HepG2 (cell line): ENCODE measurements at regions not wholly inside any gene's neighbourhood (a gene's known extent, or its start where the extent isn't known, plus 50 kb on each side); places are given as distances from the start of the nearest gene placed in this dataset.

ENCODE experiments used
- ATAC-seq: fragments of 200-7000 bp; cut with Tn5 transposase; 3 replicates; pipeline ENCODE4 v1.9.1; 2020; ENCODE audit warnings: mild to moderate bottlenecking, moderate library complexity
- BruUV-seq: library from RNA; stranded (reverse); fragments of 400-500 nt; replicated peaks from 2 replicates; lab custom pipeline; 2021; lab: Mats Ljungman, UMichigan
- CTCF ChIA-PET: fragments of 300-600 bp; formaldehyde crosslinking; extraction: SDS; loops from one replicate; lab custom pipeline; 2021; ENCODE audit warnings: low total read pairs, inconsistent platforms, low intra/inter-chr PET ratio; lab: Yijun Ruan, JAX
- POLR2A ChIA-PET: fragments of 350-600 bp; sonication (Branson Sonifier 250); formaldehyde crosslinking; loops from one replicate; lab custom pipeline; 2020; ENCODE audit warnings: antibody characterized with exemption, inconsistent platforms; lab: Yijun Ruan, JAX
- DNase-seq: peaks from one replicate; pipeline ENCODE4 v3.0.0-alpha.2; 2015; ENCODE audit warnings: low spot score
- FAIRE-seq: peaks from 3 replicates; lab custom pipeline; 2011; peaks lifted over from hg19 to GRCh38; lab: Jason Lieb, UNC
- H2AFZ ChIP-seq: one replicate; pipeline ENCODE4 v1.6.1; 2011; ENCODE audit warnings: low read length, inconsistent platforms
- H3K27ac ChIP-seq: fragments of 300-600 bp; 3 replicates; pipeline ENCODE4 v1.8.0; 2011; ENCODE audit warnings: mixed run types, mild to moderate bottlenecking, mixed read lengths, low read length, inconsistent platforms; ENCODE audit not compliant: insufficient read depth; ENCODE audit errors: extremely low read length
- H3K27me3 ChIP-seq, 2 experiments: fragments of 200-600 bp in 1 of 2; 2 replicates in 1 of 2; 3 replicates in 1 of 2; pipeline versions ENCODE4 v1.6.0 to v1.8.0; 2011; ENCODE audit warnings: low read length in 2 of 2, mild to moderate bottlenecking in 2 of 2, moderate library complexity in 2 of 2, inconsistent platforms in 1 of 2; ENCODE audit not compliant: insufficient read depth in 2 of 2, control insufficient read depth in 1 of 2
- H3K36me3 ChIP-seq, 2 experiments: fragments of 200-600 bp in 1 of 2; replicated peaks in 1 of 2; 2 replicates in 1 of 2; 3 replicates in 1 of 2; pipeline versions ENCODE4 v1.5.1 to v1.8.0; 2011; ENCODE audit warnings: low read length in 2 of 2, inconsistent platforms in 1 of 2; ENCODE audit not compliant: insufficient read depth in 2 of 2, control insufficient read depth in 1 of 2
- H3K4me1 ChIP-seq: 2 replicates; pipeline ENCODE4 v1.5.1; 2012; ENCODE audit warnings: low read length, inconsistent platforms; ENCODE audit not compliant: insufficient read depth
- H3K4me2 ChIP-seq: 2 replicates; pipeline ENCODE4 v1.6.0; 2011; ENCODE audit warnings: low read depth, low read length, inconsistent platforms
- H3K4me3 ChIP-seq, 3 experiments: fragments of 200-600 bp in 1 of 3; sonication (generic), shearing (Covaris generic) in 1 of 3; replicated peaks in 1 of 3; 2 replicates each; pipeline ENCODE4 v1.5.1; 2011 to 2016; ENCODE audit warnings: low read length in 3 of 3, inconsistent platforms in 2 of 3, low read depth in 2 of 3, mild to moderate bottlenecking in 2 of 3, control low read depth in 1 of 3, mixed read lengths in 1 of 3; ENCODE audit not compliant: insufficient read depth in 1 of 3
- H3K79me2 ChIP-seq: one replicate; pipeline ENCODE4 v1.6.1; 2011; ENCODE audit warnings: low read length, inconsistent platforms; ENCODE audit not compliant: insufficient read depth
- H3K9ac ChIP-seq: 2 replicates; pipeline ENCODE4 v1.6.0; 2011; ENCODE audit warnings: mild to moderate bottlenecking, low read depth, low read length, inconsistent platforms; ENCODE audit not compliant: insufficient read depth
- H3K9me3 ChIP-seq: 2 replicates; pipeline ENCODE4 v1.5.1; 2012; ENCODE audit warnings: mild to moderate bottlenecking, low read length
- H4K20me1 ChIP-seq: 2 replicates; pipeline ENCODE4 v1.6.0; 2011; ENCODE audit warnings: inconsistent platforms, mild to moderate bottlenecking, low read length, moderate library complexity; ENCODE audit not compliant: insufficient read depth
- ARNT2 ChIP-seq: sonication (generic); formaldehyde crosslinking; IDR thresholded peaks from 2 replicates; pipeline ENCODE4 v1.8.0; 2022; ENCODE audit warnings: mild to moderate bottlenecking, low read depth, missing genetic modification reagents, moderate library complexity
- ATF5 ChIP-seq: sonication (generic); formaldehyde crosslinking; IDR thresholded peaks from 2 replicates; pipeline ENCODE4 v1.4.0; 2020; ENCODE audit warnings: mild to moderate bottlenecking, low read depth, missing genetic modification reagents
- RARG ChIP-seq: sonication (generic); formaldehyde crosslinking; IDR thresholded peaks from 2 replicates; pipeline ENCODE4 v1.4.0; 2020; ENCODE audit warnings: low read depth, mild to moderate bottlenecking, missing genetic modification reagents
- ZBTB25 ChIP-seq: IDR thresholded peaks from 2 replicates; pipeline ENCODE4 v1.6.1; 2018; ENCODE audit warnings: missing genetic modification reagents
- ZNF720 ChIP-seq: sonication (generic); formaldehyde crosslinking; IDR thresholded peaks from 2 replicates; pipeline ENCODE4 v1.4.0; 2020; ENCODE audit warnings: missing genetic modification reagents
- ZSCAN31 ChIP-seq: sonication (generic); formaldehyde crosslinking; IDR thresholded peaks from 2 replicates; pipeline ENCODE4 v1.5.0; 2020; ENCODE audit warnings: low read depth, mild to moderate bottlenecking, missing genetic modification reagents
- WGBS: methylation state at CpG from one replicate; pipeline ENCODE4 v1.1.6; 2017; ENCODE audit warnings: low lambda C conversion rate; 5-methylcytosine and 5-hydroxymethylcytosine counted together
- in situ Hi-C: cut with HindIII; loops from 2 replicates; pipeline ENCODE4 v1.10.0; 2017; ENCODE audit warnings: low pct_unique_long_range_greater_than_20kb; ENCODE audit not compliant: extremely low pct_ligation_motif_present
- intact Hi-C: fragments of 100-400 bp; cut with micrococcal nuclease; formaldehyde crosslinking; loops from one replicate; pipeline ENCODE4 v1.10.0; 2022; ENCODE audit not compliant: unreplicated experiment
- TF ChIP-seq, protein P1 (sequence below): IDR thresholded peaks from 2 replicates; pipeline ENCODE4 v1.4.0; 2020; ENCODE audit warnings: mild to moderate bottlenecking, missing genetic modification reagents
- TF ChIP-seq, protein P2 (sequence below): sonication (generic); formaldehyde crosslinking; IDR thresholded peaks from 2 replicates; pipeline ENCODE4 v1.4.0; 2020; ENCODE audit warnings: mild to moderate bottlenecking, missing genetic modification reagents
- TF ChIP-seq, protein P3 (sequence below): sonication (generic); formaldehyde crosslinking; IDR thresholded peaks from 2 replicates; pipeline ENCODE4 v1.8.0; 2023; ENCODE audit warnings: mild to moderate bottlenecking, missing genetic modification reagents

DNA sequence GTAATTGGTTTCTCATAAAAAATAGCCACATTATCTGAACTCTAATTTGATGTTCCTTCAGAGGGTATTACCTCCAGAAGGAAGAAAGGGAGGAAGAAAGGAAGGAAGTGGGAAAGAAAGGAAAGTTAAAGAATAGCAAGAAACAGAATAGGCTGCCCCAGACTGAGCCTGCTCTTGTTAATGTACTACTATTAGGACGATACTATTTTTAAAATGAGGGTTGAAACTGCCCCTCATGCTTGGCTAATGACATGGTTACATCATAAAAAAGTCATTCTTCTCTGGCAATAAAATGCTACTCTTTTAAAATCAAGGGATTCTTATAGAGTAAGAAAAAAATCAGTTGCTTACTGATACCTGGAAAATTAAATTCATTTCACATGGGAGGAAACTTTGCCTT lies 253.0 kb downstream of the KTN1 start:
- no peak overlapping the region for H2AFZ ChIP-seq
- FAIRE-seq (no peak), DNase-seq (no peak), ATAC-seq (no peak)
- H3K79me2 ChIP-seq = no peaks in the 10 kb centered on the region
- no peak overlapping the region for H3K4me3 ChIP-seq
- BruUV-seq = no TSS peak
- no peaks in the 10 kb centered on the region for H3K9me3 ChIP-seq
- no peaks in the 10 kb centered on the region for H4K20me1 ChIP-seq
- 39% methylated on average over 1 of the region's 1 CpG for WGBS
- no peaks in the 10 kb centered on the region for H3K27me3 ChIP-seq
- H3K27ac ChIP-seq = no peak overlapping the region
- intact Hi-C loops = no loop called here
- in situ Hi-C loops = no loop called here
- ChIA-PET POLR2A (no interaction called here), CTCF (no interaction called here)
- H3K4me1 ChIP-seq = peaks cover 31% of the 10 kb centered on the region
- H3K9ac ChIP-seq = no peak overlapping the region
- H3K4me2 ChIP-seq = no peak overlapping the region
- H3K36me3 ChIP-seq = no peaks in the 10 kb centered on the region
- TF ChIP-seq ZBTB25 (CRISPR knock-in tag) = no peak
- TF ChIP-seq, protein P1, sequence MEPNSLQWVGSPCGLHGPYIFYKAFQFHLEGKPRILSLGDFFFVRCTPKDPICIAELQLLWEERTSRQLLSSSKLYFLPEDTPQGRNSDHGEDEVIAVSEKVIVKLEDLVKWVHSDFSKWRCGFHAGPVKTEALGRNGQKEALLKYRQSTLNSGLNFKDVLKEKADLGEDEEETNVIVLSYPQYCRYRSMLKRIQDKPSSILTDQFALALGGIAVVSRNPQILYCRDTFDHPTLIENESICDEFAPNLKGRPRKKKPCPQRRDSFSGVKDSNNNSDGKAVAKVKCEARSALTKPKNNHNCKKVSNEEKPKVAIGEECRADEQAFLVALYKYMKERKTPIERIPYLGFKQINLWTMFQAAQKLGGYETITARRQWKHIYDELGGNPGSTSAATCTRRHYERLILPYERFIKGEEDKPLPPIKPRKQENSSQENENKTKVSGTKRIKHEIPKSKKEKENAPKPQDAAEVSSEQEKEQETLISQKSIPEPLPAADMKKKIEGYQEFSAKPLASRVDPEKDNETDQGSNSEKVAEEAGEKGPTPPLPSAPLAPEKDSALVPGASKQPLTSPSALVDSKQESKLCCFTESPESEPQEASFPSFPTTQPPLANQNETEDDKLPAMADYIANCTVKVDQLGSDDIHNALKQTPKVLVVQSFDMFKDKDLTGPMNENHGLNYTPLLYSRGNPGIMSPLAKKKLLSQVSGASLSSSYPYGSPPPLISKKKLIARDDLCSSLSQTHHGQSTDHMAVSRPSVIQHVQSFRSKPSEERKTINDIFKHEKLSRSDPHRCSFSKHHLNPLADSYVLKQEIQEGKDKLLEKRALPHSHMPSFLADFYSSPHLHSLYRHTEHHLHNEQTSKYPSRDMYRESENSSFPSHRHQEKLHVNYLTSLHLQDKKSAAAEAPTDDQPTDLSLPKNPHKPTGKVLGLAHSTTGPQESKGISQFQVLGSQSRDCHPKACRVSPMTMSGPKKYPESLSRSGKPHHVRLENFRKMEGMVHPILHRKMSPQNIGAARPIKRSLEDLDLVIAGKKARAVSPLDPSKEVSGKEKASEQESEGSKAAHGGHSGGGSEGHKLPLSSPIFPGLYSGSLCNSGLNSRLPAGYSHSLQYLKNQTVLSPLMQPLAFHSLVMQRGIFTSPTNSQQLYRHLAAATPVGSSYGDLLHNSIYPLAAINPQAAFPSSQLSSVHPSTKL (CRISPR knock-in tag) = no peak
- TF ChIP-seq ATF5 = no peak
- TF ChIP-seq, protein P2, sequence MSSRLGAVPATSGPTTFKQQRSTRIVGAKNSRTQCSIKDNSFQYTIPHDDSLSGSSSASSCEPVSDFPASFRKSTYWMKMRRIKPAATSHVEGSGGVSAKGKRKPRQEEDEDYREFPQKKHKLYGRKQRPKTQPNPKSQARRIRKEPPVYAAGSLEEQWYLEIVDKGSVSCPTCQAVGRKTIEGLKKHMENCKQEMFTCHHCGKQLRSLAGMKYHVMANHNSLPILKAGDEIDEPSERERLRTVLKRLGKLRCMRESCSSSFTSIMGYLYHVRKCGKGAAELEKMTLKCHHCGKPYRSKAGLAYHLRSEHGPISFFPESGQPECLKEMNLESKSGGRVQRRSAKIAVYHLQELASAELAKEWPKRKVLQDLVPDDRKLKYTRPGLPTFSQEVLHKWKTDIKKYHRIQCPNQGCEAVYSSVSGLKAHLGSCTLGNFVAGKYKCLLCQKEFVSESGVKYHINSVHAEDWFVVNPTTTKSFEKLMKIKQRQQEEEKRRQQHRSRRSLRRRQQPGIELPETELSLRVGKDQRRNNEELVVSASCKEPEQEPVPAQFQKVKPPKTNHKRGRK (CRISPR knock-in tag) = no peak
- no peak for TF ChIP-seq RARG (CRISPR knock-in tag)
- no peak for TF ChIP-seq ZNF720 (CRISPR knock-in tag)
- TF ChIP-seq, protein P3, sequence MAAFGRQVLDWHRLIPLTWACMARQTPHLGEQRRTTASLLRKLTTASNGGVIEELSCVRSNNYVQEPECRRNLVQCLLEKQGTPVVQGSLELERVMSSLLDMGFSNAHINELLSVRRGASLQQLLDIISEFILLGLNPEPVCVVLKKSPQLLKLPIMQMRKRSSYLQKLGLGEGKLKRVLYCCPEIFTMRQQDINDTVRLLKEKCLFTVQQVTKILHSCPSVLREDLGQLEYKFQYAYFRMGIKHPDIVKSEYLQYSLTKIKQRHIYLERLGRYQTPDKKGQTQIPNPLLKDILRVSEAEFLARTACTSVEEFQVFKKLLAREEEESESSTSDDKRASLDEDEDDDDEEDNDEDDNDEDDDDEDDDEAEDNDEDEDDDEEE = no peak
- no peak for TF ChIP-seq ZSCAN31 (CRISPR knock-in tag)
- TF ChIP-seq ARNT2 = no peak
- TF ChIP-seq, all 625 proteins: peak for 0
